Trophoblast cell (in vitro differentiated cells and primary cell): ENCODE measurements at regions not wholly inside any gene's neighbourhood (a gene's known extent, or its start where the extent isn't known, plus 50 kb on each side); places are given as distances from the start of the nearest gene placed in this dataset.

Experiments
- DNase-seq, 2 donors: peaks; one replicate each; pipeline ENCODE4 v3.0.0-alpha.2; 2016
- H2AFZ ChIP-seq: 2 replicates; pipeline ENCODE4 v1.6.1; 2013; ENCODE audit warnings: low read length, moderate library complexity, mild to moderate bottlenecking; ENCODE audit not compliant: insufficient read depth, poor library complexity
- H2AK5ac ChIP-seq: 2 replicates; pipeline ENCODE4 v1.6.1; 2013; ENCODE audit warnings: mild to moderate bottlenecking, low read length
- H2BK120ac ChIP-seq: 2 replicates; pipeline ENCODE4 v1.6.1; 2013; ENCODE audit warnings: low read length, mild to moderate bottlenecking, moderate library complexity; ENCODE audit not compliant: insufficient read depth, poor library complexity
- H2BK12ac ChIP-seq: 2 replicates; pipeline ENCODE4 v1.6.1; 2013; ENCODE audit warnings: mild to moderate bottlenecking, low read length, moderate library complexity
- H2BK5ac ChIP-seq: 2 replicates; pipeline ENCODE4 v1.6.1; 2013; ENCODE audit warnings: low read length, low read depth, moderate library complexity, mild to moderate bottlenecking; ENCODE audit not compliant: poor library complexity
- H3K14ac ChIP-seq: 2 replicates; pipeline ENCODE4 v1.6.1; 2013; ENCODE audit warnings: mild to moderate bottlenecking, low read length
- H3K18ac ChIP-seq: 2 replicates; pipeline ENCODE4 v1.6.1; 2013; ENCODE audit warnings: mild to moderate bottlenecking, low read length
- H3K23ac ChIP-seq: 2 replicates; pipeline ENCODE4 v1.6.1; 2013; ENCODE audit warnings: low read length
- H3K27ac ChIP-seq: 2 replicates; pipeline ENCODE4 v1.5.1; 2013; ENCODE audit warnings: low read depth, mild to moderate bottlenecking, inconsistent platforms, low read length, moderate library complexity
- H3K27me3 ChIP-seq: 2 replicates; pipeline ENCODE4 v1.6.1; 2013; ENCODE audit warnings: inconsistent platforms, mild to moderate bottlenecking, low read length, moderate library complexity; ENCODE audit not compliant: insufficient read depth
- H3K36me3 ChIP-seq, 2 experiments: 1 replicate in 1 of 2; 2 replicates in 1 of 2; pipeline ENCODE4 v1.6.1; 2013; ENCODE audit warnings: low read length in 2 of 2, mild to moderate bottlenecking in 2 of 2, moderate library complexity in 1 of 2; ENCODE audit not compliant: insufficient read depth in 2 of 2, control insufficient read depth in 1 of 2
- H3K4ac ChIP-seq: 2 replicates; pipeline ENCODE4 v1.6.1; 2013; ENCODE audit warnings: low read depth, mild to moderate bottlenecking, low read length, moderate library complexity
- H3K4me1 ChIP-seq, 2 experiments: 1 replicate in 1 of 2; 2 replicates in 1 of 2; pipeline ENCODE4 v1.6.1; 2013; ENCODE audit warnings: low read length in 2 of 2, mild to moderate bottlenecking in 2 of 2, moderate library complexity in 1 of 2; ENCODE audit not compliant: insufficient read depth in 2 of 2, control insufficient read depth in 1 of 2
- H3K4me2 ChIP-seq: 2 replicates; pipeline ENCODE4 v1.6.1; 2013; ENCODE audit warnings: inconsistent platforms, mild to moderate bottlenecking, low read length, moderate library complexity
- H3K4me3 ChIP-seq: 2 replicates; pipeline ENCODE4 v1.5.1; 2013; ENCODE audit warnings: mild to moderate bottlenecking, low read depth, low read length, inconsistent platforms
- H3K79me1 ChIP-seq: one replicate; pipeline ENCODE4 v1.6.1; 2013; ENCODE audit warnings: low read length
- H3K79me2 ChIP-seq: 2 replicates; pipeline ENCODE4 v1.6.1; 2013; ENCODE audit warnings: low read length, mild to moderate bottlenecking; ENCODE audit not compliant: control insufficient read depth, insufficient read depth, poor library complexity
- H3K9ac ChIP-seq: 2 replicates; pipeline ENCODE4 v1.6.1; 2013; ENCODE audit warnings: mild to moderate bottlenecking, low read length
- H3K9me3 ChIP-seq: 2 replicates; pipeline ENCODE4 v1.6.1; 2013; ENCODE audit warnings: low read depth, mild to moderate bottlenecking, control low read depth, inconsistent platforms, low read length; ENCODE audit not compliant: insufficient read depth
- H4K12ac ChIP-seq: 2 replicates; pipeline ENCODE4 v1.6.1; 2013; ENCODE audit warnings: low read depth, mild to moderate bottlenecking, low read length, moderate library complexity
- H4K8ac ChIP-seq: 2 replicates; pipeline ENCODE4 v1.6.1; 2013; ENCODE audit warnings: low read depth, mild to moderate bottlenecking, low read length, moderate library complexity
- H4K91ac ChIP-seq: one replicate; pipeline ENCODE4 v1.6.1; 2013; ENCODE audit warnings: low read depth, mild to moderate bottlenecking, low read length, moderate library complexity
- WGBS: extraction: QIAGEN DNeasy Blood & Tissue Kit; methylation state at CpG from one replicate; pipeline ENCODE4 v1.1.7; 2013; ENCODE audit warnings: missing lambda C conversion rate; ENCODE audit not compliant: insufficient read length, insufficient coverage; ENCODE audit errors: extremely low coverage; 5-methylcytosine and 5-hydroxymethylcytosine counted together

DNA sequence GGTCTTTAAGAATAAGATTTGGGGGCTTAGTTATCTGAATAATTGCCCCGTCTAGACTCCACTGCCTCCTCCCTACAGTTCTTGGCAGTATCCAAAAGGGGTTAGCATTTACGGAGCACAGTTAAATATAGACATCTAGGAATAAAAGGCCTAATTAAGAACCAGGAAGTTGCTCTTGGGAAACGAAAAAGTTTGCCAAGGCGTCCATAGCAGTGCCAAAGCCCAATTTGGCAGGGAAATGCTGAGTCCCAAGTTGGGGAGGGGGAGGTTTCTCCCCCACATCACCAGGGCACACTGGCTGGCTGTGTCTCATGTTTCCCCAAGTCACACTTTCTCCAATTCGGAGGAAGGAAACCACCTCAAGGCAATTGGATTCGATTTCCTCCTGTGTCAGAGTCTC is 338.7 kb downstream of the FBXW7 start:
- no peak overlapping the region for H3K9ac ChIP-seq
- no peak overlapping the region for H3K27ac ChIP-seq
- no peak for DNase-seq
- H2BK120ac ChIP-seq, result no peak overlapping the region
- no CpG with 5 or more reads among the region's 6 CpGs for WGBS
- no peak overlapping the region for H3K4ac ChIP-seq
- no peaks in the 10 kb centered on the region for H3K79me2 ChIP-seq
- H3K79me1 ChIP-seq, result no peaks in the 10 kb centered on the region
- no peaks in the 10 kb centered on the region for H3K4me1 ChIP-seq
- H2AK5ac ChIP-seq, result no peak overlapping the region
- peaks cover 2% of the 10 kb centered on the region for H3K9me3 ChIP-seq
- no peak overlapping the region for H3K4me3 ChIP-seq
- H3K27me3 ChIP-seq, result no peaks in the 10 kb centered on the region
- no peak overlapping the region for H4K12ac ChIP-seq
- no peak overlapping the region for H3K4me2 ChIP-seq
- H4K91ac ChIP-seq, result no peak overlapping the region
- no peak overlapping the region for H2AFZ ChIP-seq
- H3K23ac ChIP-seq, result no peak overlapping the region
- no peak overlapping the region for H2BK12ac ChIP-seq
- no peaks in the 10 kb centered on the region for H3K36me3 ChIP-seq
- H3K14ac ChIP-seq, result no peak overlapping the region
- H3K18ac ChIP-seq, result no peak overlapping the region
- no peak overlapping the region for H2BK5ac ChIP-seq
- no peak overlapping the region for H4K8ac ChIP-seq

DNA sequence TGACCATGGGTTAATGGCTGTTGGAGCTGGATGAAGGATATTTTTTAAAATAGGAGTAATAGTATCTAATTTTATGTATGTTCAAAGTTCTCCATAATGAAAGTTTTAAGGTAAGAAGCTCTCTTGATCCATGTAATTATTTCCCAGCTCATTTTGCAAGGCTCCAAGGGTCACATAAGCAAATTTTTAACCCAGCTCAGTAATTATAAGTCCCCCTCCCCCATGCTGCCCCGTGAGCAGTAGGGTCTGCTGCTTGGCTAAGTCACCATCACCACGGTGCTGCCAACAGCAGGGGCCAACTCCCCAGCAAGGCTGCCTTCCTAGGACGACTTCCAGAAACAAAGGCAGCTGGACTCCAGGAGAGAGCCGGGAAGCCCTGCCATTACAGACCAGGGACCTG is 340.0 kb downstream of the FBXW7 start:
- Histone ChIP-seq H3K79me2 (no peaks in the 10 kb centered on the region), H2AK5ac (no peak overlapping the region), H3K4me1 (no peaks in the 10 kb centered on the region), H3K14ac (no peak overlapping the region), H3K27ac (no peak overlapping the region), H3K4me2 (no peak overlapping the region), H3K23ac (no peak overlapping the region), H2BK120ac (no peak overlapping the region), H2BK12ac (no peak overlapping the region), H4K91ac (no peak overlapping the region), H3K9ac (no peak overlapping the region), H3K36me3 (no peaks in the 10 kb centered on the region), H3K9me3 (peaks cover 2% of the 10 kb centered on the region), H4K8ac (no peak overlapping the region), H3K4ac (no peak overlapping the region), H2AFZ (no peak overlapping the region), H2BK5ac (no peak overlapping the region), H3K4me3 (no peak overlapping the region), H3K79me1 (no peaks in the 10 kb centered on the region), H3K27me3 (no peaks in the 10 kb centered on the region), H4K12ac (no peak overlapping the region), H3K18ac (no peak overlapping the region)
- DNase-seq, result no peak
- WGBS, result no CpG with 5 or more reads among the region's 4 CpGs

DNA sequence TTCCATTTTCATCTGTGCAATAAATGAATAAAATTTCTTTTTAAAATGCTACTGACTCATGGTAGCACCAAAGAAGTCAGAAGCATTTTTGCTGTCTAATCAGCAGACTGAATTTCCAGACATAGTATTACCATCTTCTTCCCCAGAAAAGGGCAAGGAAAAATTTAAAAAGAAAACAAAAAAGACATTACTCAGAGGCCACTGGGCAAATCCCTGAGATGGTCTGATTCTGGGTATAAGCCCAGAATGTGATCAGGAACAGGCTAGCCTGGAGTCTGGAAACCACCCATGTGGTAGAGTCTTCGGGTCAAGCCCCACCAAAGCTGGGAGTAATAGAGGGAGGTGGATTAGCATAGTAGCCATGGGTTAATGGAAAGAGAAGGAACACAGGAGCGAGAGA is 342.8 kb downstream of the FBXW7 start:
- Histone ChIP-seq H3K18ac (no peak overlapping the region), H2AFZ (no peak overlapping the region), H3K27ac (no peak overlapping the region), H4K12ac (no peak overlapping the region), H3K4me3 (no peak overlapping the region), H3K9me3 (peaks cover 2% of the 10 kb centered on the region), H4K8ac (no peak overlapping the region), H3K4me2 (no peak overlapping the region), H3K79me1 (no peaks in the 10 kb centered on the region), H3K14ac (no peak overlapping the region), H2AK5ac (no peak overlapping the region), H3K4ac (no peak overlapping the region), H4K91ac (no peak overlapping the region), H3K27me3 (no peaks in the 10 kb centered on the region), H3K36me3 (no peaks in the 10 kb centered on the region), H2BK120ac (no peak overlapping the region), H3K23ac (no peak overlapping the region), H3K79me2 (no peaks in the 10 kb centered on the region), H2BK5ac (no peak overlapping the region), H2BK12ac (no peak overlapping the region), H3K9ac (no peak overlapping the region), H3K4me1 (peaks cover 0 to 4% of the 10 kb centered on the region in 2 experiments)
- no CpG with 5 or more reads among the region's 2 CpGs for WGBS
- DNase-seq, result no peak

DNA sequence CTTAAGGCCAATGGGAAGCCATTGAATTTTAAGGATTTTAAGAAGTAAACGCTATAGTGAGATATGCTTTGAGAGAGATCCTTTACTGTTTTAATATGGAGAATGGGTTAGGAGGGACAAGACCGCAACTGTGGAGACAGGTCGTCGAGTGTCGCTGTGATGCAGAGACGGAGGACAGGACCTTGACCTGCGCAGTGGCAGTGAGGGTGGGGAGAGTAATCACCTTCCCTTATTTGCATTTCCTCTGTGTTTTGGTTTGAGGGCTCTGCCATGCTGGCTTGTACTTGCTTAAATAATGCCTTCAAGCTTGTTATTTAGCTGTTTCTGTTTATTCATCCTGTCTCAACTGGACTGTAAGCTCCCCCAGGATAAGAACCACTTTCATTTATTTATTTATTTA is 345.0 kb downstream of the FBXW7 start:
- Histone ChIP-seq H2AK5ac (no peak overlapping the region), H3K9me3 (no peaks in the 10 kb centered on the region), H2BK120ac (no peak overlapping the region), H2BK5ac (no peak overlapping the region), H2BK12ac (no peak overlapping the region), H2AFZ (no peak overlapping the region), H3K79me1 (no peaks in the 10 kb centered on the region), H3K79me2 (no peaks in the 10 kb centered on the region), H3K14ac (no peak overlapping the region), H3K18ac (no peak overlapping the region), H3K4ac (no peak overlapping the region), H4K91ac (no peak overlapping the region), H3K27ac (no peak overlapping the region), H3K4me1 (peaks cover 0 to 4% of the 10 kb centered on the region in 2 experiments), H4K8ac (no peak overlapping the region), H3K4me3 (no peak overlapping the region), H3K23ac (no peak overlapping the region), H3K4me2 (no peak overlapping the region), H3K36me3 (no peaks in the 10 kb centered on the region), H3K27me3 (no peaks in the 10 kb centered on the region), H4K12ac (no peak overlapping the region), H3K9ac (no peak overlapping the region)
- DNase-seq, result no peak
- no CpG with 5 or more reads among the region's 7 CpGs for WGBS
